Retinal pigment epithelial cell (primary cell): ENCODE measurements at regions not wholly inside any gene's neighbourhood (a gene's known extent, or its start where the extent isn't known, plus 50 kb on each side); places are given as distances from the start of the nearest gene placed in this dataset.

Experiments
- DNase-seq: peaks from one replicate; pipeline ENCODE4 v3.0.0-alpha.2; 2010; ENCODE audit warnings: low read depth
- H3K4me3 ChIP-seq: 2 replicates; pipeline ENCODE4 v1.5.1; 2011; ENCODE audit warnings: mild to moderate bottlenecking, low read length, control low read depth, moderate library complexity
- CTCF ChIP-seq: conservative IDR thresholded peaks from 2 replicates; pipeline ENCODE4 v1.5.1; 2011; ENCODE audit warnings: low read depth, low read length, control low read depth, inconsistent platforms

DNA sequence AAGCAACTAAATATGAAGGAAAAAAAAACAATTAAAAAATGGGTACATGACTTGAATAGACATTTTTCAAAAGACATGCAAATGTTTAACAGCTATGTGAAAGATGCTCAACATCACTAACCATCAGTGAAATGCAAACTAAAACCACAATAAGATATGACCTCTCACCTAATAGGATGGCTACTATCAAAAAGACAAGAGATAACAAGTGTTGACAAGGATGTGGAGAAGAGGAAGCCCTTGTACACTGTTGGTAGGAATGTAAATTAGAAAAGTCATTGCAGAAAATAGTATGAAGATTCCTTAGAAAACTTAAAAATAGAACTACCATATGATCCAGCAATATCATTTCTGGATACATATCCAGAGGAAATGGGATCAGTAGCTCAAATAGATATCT lies 324.7 kb upstream of the TLE4 start:
- H3K4me3 ChIP-seq, result no peak overlapping the region
- TF ChIP-seq CTCF, result no peak
- no peak for DNase-seq

GRCh38 chr9:79250806-79251205 lies 321.0 kb upstream of the TLE4 start:
- no peak for TF ChIP-seq CTCF
- H3K4me3 ChIP-seq, result no peak overlapping the region
- DNase-seq, result no peak

DNA sequence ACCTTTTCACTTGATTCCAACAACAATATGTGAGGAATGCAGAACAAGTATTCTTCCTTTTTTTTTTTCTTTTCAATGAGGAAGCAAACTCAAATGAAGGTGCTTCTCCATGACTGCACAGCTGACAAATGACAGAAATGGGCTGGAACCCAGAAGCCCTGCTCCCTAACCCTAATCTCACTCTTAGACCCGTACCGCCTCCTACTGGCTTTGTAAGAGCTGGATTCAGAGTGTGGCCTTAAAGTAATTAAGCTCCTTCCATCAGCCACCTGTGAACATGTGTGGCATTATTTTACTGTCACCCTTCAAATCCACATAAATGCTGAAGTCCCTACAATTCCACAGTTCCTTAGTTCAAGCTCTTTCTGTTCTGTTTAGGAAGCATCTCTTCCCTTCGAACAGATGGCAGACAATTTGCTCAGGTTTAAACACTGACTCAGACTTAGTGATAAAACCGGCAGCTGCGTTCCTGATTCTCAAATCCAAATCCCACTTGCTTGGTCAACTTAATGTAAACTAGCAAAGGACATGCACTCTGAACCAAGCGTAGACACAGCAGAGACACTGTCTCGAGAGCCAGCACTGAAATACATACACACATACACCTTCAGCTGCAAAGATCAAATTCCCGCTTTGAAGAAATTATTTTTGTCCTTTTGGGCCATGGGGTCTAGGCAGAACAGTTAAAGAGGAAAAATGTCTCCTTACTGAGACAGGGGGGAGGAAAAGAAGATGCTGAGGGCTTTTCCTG lies 316.7 kb upstream of the TLE4 start:
- TF ChIP-seq CTCF, result peak; percentile 46
- H3K4me3 ChIP-seq, result no peak overlapping the region
- no peak for DNase-seq

DNA sequence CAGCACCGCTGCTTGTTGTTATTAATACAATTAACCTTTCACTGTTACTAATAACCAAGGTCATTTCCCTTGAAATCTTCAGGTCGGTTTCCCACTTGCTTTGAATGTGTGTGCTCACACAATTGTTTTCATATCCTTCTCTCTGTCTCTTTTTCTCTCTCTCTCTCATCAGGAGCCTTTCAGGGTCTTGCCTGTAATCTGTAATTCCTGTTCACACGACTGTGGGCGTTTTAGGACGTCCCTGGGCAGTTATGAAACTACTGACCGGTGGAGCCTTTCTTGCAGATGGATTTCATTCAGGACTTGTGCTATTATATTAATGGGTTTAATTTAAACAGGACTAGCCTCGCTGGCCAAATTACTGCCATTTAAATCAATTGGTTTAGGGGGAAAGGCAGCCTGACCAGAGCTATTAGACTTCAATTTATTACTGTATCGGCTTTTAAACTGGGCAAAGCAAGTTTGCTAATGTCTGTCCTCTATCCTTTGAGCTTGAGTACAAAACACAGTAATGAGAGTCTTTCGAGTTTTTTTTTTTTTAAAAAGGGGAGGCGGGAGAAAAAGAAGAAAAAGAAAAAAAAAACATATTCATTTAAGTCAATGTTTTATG lies 316.0 kb upstream of the TLE4 start:
- TF ChIP-seq CTCF, result no peak
- no peak overlapping the region for H3K4me3 ChIP-seq
- no peak for DNase-seq

- peak; percentile 98 for DNase-seq
- TF ChIP-seq CTCF, result peak; percentile 9
- peak overlapping the region; percentile 53 for H3K4me3 ChIP-seq
These were observed 315.0 kb upstream of the TLE4 start for GRCh38 chr9:79256691-79257213.

DNA sequence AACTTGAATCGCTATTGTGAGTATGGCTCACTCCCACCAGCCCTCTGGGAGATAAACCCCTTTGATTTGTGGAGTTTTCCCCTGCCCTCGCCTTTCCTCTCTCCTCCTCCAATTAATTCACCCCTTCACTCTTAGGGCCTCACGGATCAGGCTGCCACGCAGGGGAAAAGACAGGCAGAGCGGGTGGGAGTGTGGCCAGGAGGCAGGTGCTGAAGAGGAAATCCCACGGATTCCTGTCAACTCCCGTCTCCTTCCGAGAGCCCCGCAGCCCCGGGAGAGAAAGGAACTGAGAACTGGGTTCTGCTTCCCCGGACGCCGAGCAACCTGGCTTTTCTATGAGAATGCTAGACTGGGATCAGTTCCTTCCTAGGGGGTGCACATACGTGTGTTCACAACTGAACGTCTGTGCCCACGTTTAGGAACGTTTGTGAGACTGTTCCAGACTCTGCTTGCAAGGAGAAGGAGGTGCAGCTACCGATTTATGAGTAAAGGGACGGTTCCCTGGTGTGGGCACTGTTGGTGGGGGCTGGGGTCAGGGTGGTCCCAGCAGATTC lies 314.5 kb upstream of the TLE4 start:
- H3K4me3 ChIP-seq, result peak overlapping the region; percentile 53
- TF ChIP-seq CTCF, result no peak
- DNase-seq, result no peak
